HG03135 (cell line): ENCODE measurements at regions not wholly inside any gene's neighbourhood (a gene's known extent, or its start where the extent isn't known, plus 50 kb on each side); places are given as distances from the start of the nearest gene placed in this dataset.
"Not testable (repeated sequence)": the region's sequence is repeated elsewhere in the genome, so short reads cannot be mapped to it uniquely, and the experiment has no call there.

ENCODE experiments used
- ATAC-seq: cut with Tn5 transposase; IDR thresholded peaks from one replicate; pipeline ENCODE4 v1.9.1; 2021; ENCODE audit warnings: mild to moderate bottlenecking, moderate library complexity; ENCODE audit not compliant: unreplicated experiment

DNA sequence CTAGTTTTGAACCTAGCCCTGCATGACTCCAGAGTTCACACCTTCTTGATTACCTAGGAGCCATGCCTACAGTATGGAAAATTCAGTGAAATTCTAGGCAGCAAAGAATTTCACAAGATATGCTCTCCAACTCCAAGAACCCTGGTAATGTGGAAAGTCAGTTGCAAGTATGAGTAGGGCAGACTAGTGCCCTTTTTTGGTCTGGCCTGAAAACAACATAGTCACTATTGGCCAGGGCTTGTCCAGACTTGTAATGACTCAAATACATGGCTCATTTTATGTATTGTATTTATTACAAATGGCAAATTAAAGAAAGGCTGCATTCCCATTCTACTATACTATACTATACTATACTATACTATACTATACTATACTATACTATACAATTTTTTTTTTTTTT, 160.4 kb downstream of the ESM1 start:
- no peak for ATAC-seq

DNA sequence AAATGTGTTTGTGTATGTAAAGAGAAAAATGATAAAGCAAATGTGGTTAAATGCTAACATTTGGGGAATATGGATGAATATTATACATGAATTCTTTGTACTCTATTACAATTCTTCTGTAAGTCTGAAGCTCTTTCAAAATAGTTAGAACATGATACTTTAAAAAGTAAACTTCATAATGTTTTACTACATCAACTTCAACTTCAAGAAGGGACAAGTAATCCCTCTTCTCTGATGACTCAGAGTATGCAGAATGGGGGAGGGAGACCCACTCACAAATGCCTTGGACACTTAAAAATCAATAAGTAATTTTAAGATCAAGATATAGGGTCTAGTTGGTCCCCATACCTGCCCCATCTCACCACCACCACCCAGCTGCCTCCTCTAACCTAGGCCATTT, 162.4 kb downstream of the ESM1 start:
- ATAC-seq, result no peak

DNA sequence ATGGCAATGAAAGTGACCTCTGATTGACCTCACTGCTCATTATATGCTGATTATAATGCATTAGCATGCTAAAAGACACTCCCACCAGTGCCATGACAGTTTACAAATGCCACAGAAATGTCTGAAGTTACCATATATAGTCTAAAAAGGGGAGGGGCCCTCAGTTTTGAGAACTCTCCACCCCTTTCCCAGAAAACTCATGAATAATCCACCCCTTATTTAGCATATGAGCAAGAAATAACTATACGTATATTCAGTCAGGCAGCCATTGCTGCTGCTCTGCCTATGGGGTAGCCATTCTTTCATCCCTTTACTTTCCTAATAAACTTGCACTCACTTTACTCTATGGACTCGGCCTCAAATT, 163.1 kb downstream of the ESM1 start:
- no peak for ATAC-seq

DNA sequence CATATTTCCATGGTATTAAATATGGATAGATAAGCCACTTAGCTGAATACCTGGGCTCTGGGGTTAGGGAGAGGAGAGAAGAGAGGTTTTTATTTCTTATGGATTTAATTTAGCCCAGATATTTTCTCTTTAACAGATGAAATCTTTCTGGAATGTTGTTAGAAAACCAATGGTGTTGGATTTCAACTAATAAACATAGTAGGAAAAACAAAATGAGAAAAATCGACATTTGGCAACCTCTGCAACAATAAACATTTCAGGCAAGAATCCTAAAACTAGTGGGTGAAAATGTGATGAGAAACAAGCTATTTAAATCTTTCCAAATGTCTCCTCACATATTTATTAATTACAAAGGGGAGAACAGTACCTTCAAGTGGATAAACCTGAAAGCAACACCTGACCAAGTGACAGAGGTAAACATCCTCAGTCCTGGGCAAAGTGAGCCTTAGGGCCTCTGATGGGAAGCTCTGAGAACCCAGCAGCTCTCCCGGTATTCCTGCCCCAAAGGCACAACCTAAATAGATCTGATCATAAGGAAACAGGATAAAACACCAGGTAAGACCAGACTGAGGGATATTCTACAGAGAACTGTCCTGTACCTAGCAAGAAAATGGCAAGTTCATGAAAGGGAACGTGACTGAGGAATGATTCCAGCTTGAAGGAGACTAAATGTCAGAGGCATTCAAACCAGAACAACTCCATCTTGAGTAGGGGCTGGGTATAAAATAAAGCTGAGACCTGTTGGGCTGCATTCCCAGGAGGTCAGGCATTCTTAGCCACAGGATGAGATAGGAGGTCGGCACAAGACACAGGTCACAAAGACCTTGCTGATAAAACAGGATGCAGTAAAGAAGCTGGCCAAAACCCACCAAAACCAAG, 163.7 kb downstream of the ESM1 start:
- ATAC-seq, result no peak

DNA sequence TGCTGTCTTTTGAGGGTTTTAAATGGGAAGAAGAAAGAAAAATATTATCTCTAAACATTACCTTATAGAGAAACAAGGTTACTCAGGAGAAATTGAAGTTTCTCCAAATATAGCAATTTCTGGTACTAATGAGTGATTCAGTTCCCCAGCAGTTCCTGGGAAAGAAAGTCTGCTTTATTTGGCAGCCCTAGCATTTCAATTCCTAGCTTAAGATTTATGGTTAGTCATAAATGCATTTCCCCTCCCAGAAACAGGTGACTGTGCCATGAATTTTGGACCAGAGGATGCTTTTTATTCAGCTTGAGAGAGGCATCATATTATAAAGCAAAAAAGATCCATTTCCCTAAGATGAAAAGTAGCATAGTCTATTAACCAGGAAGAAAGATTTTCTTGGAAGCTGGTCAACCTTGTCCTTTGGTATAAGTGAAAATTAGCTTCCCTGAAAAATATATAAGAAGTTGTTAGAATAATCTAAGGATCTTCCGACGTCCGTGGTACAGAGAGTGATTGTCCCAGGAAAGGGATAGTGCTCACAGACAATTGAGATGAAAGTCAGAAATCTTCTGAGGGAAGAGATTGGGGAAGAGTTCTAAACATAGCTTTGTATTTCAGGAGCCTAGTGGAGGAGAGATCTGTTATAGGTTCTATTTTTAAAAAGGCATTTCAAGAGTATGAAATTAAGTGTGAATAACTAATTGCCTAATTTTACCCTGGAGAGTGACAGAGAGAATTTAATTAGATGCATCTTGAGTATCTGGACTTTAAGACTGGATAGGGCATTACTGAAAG, 164.9 kb downstream of the ESM1 start:
- ATAC-seq, result no peak

DNA sequence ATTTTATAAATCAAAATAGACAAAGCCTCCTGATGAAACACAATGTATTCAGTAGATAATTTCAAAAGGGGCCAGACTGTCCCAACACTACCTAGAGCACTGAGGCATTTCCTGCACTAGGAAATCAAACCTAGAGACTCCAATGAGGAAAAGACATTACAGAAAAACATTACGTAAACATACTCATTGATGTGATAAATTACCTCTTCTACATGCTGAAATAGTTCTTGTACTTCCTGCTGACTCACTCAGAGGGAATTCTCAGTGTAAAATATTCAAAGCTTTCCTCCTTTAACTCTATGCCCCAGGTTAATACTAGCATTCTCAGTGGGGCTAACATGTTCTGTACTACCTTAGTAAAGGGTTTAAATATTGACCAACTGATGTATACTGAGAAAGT, 178.0 kb downstream of the ESM1 start:
- no peak for ATAC-seq

DNA sequence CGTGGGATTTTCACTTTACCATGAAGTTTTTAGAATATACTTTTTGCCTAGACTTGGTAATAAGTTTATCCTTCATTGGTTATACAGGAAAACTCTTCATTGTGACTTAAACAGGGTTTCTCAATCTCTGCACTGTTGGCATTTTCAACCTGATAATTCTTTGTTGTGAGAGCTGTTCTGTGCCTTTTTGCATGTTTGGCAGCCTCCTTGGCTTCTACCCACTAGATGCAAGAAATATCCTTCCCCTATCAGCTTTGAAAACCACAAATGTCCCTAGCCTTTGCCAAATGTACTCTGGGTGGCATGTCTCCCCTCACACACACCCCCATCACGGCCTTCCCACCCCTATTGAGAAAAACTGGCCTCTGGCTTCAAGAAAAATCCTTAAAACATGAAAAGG, 180.9 kb downstream of the ESM1 start:
- no peak for ATAC-seq

DNA sequence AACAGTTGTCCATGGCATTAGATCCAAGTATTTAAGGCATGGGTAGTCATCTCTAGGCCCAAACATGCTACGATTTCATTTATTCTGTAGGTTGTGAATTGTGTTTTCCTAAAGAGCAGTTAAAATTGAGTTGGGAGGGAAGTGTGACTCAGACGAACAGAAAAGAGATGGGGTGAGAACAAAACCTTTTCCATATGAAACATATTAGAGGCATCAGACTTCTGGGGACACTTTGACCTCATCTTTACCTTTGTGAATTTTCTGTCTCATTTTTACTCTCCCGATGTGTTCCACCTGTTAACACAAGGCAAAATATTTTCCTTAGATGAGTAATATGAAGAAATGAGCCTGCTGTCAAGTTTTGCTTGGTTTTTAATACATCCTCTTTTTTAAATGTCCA, 181.3 kb downstream of the ESM1 start:
- ATAC-seq, result no peak

DNA sequence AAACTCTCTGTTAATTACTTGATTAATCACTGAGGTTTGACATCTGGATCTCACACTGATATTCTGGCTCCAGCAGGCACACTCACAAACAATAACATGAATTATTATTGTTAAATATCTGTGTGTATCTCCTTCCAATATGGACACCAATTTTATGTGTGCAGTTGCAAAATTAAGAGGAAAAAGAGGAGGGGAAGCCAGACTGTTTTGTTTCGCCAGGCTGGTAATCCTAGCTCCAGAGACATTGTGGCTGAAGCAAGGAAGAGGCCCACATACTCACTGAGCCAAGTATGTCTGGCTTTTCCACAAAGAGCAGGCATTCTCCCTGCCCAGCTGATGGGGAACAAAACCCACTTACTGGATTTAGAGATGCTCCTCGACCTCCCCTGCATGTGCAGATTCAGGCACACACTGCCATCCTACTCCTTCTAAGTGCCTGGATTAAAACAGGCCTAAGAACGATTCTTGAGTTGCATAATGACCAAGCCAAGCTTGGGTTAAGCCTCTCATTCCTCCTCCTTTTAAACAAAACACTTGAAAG, 181.9 kb downstream of the ESM1 start:
- no peak for ATAC-seq

DNA sequence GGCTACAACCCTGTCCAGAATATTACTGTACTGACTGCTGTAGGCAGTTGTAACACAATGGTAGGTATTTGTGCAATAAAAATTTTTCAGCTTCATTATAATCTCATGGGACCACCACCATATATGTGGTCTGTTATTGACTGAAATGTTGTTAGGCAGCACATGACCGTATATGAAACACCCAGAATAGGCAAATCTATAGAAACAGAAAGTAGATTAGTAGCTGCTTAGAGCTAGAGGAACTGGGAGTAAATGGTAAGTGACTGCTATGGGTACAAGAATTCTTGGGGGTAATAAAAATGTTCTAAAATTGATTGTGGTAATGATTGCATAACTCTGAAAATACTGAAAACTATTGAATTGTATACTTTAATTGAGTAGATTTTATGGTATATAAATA, 185.7 kb downstream of the ESM1 start:
- ATAC-seq, result peak; percentile 88

DNA sequence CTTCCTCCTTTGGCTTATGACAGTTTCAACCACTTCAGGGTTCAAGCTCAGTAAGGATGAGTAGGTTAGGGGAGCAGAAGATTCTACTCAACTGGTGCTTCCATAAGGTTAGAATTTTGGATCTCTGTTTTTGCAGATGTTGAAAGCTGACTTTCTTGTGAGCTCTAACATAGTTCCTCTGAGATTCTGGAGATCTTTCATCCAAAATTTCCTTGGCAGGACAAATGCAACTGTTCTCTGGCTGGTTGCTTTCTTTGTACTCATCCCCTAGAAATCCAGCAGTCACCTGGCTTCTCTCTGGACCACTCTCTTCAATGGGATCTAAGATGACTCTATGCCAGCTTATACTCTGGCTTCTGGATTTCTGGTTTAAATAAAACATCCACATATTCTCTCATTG, 189.6 kb downstream of the ESM1 start:
- ATAC-seq, result no peak

DNA sequence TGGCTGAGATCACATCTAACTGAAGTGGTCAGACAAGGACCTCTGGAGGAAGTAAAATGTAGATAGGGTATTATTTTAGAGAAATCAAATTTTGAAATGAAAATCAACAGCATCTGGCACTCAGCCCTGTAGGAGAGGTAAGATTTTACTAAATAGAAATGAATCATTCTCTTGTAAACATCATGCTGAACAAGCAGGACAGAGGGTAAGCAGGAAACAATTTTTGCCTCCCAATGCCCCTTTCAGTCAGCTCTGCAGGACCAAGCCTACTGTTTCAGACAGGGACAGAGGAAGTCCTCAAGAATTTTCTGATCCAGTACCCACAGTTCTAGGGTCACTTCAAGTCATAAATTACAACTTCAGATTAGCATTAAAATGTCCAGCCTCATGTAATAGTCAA, 190.1 kb downstream of the ESM1 start:
- no peak for ATAC-seq

DNA sequence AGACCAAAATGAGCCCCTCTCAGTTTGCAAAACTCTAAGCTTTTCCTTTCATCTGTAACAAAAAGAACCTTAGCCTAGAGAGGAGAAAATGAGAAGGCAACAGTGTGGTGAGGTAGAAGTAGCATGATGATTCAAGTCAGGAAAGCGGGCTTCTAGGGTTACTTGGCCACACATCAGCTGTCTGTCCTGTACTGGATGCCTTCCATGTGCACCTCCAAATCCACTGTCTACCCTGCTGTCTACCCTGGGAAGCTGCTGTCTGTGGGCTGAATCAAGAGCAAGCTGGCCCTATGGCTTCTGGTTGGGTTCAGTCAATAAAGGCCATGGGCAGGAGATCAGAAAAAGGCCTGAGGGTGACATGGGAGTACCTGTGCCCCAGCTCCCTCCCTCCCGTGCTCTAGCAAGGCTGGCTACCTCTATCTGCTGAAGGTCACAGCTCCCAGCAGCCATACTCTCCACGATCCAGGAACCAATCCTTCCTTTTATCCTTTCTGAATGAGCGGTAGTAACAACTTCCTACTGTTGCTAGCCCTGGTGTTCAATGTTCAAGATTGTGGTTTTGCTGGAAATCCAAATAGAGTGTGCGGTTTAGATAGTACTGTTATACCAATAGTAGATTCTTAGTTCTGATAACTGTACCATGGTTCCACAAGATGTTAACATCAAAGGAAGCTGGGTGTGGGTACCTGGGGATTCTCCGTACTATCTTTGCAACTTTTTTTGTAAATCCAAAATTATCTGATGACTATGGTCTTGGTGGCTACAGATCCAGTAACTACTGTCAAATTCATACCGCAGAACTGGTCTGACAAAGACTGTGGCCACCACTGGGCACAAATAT, 191.0 kb downstream of the ESM1 start:
- no peak for ATAC-seq

DNA sequence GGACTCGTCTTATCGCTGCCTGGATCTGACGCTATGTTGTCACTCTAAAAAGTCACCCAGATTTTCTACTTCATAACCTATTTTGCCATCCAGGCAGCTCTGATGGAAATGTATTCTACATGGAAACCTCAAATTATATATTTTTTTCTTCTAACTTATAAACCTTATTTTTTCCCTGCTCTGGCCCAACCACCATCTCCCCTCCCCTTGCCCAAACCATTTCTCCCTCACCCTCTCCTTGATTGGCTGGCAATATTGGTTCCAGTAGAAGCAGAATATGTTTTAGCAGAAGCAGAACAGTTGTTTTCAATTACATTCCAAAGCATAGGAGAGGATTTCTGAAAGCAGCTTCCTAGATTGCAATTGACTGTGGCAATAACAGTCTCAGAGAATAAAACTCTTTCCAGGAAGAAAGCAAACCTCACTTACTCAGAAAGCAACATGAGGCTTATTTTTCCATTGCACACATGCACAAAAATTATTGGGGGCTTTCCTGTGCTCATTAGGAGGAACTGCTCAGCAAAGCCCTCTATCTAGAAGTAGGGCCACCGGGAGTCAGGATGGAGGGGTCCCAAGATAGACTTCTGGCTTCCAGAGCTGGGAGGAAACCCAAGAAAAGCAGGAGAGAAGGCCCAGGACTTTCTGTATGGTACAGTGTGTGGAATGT, 191.8 kb downstream of the ESM1 start:
- ATAC-seq, result no peak

DNA sequence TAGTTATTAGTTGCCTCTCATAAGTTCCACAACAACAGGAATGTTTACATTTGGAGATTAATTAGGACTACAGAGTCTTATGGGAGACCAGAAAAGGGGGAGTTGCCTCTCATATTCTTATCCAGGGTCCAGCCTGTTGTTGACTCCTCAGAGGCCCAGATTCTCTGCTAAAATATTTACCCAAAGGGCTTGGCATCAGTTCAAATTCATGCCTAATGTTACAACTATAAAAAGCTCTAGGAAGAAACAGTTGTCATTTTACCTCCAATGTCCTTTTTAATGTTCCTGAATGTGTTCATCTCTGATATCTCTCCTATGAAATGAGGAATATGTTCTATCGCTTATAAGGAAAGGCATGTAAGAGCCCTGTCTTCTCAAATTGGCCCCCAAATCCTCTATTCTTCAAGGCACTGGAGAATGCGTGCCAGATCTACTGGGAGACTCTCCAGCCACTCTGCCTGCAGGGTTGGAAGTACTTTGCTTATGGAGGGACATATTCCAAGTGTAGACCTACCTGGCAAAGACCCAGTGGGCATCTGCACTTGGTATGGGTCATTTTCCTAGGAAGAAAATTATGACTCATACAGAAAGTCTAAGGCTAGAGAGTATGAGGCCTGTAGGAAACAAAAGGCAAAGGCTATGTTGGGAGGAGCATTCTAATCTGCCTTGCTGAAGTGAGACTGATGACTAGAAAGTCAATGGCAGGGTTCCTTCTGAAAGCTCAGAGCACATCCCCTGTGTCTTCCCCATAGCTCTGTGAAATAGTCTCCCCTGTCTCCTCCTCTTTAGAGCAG, 192.6 kb downstream of the ESM1 start:
- no peak for ATAC-seq

DNA sequence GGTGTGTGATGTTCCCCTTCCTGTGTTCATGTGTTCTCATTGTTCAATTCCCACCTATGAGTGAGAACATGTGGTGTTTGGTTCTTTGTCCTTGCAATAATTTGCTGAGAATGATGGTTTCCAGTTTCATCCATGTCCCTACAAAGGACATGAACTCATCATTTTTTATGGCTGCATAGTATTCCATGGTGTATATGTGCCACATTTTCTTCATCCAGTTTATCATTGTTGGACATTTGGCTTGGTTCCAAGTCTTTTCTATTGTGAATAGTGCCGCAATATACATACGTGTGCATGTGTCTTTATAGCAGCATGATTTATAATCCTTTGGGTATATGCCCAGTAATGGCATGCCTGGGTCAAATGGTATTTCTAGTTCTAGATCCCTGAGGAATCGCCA, 197.5 kb downstream of the ESM1 start:
- ATAC-seq, result not testable (repeated sequence)

DNA sequence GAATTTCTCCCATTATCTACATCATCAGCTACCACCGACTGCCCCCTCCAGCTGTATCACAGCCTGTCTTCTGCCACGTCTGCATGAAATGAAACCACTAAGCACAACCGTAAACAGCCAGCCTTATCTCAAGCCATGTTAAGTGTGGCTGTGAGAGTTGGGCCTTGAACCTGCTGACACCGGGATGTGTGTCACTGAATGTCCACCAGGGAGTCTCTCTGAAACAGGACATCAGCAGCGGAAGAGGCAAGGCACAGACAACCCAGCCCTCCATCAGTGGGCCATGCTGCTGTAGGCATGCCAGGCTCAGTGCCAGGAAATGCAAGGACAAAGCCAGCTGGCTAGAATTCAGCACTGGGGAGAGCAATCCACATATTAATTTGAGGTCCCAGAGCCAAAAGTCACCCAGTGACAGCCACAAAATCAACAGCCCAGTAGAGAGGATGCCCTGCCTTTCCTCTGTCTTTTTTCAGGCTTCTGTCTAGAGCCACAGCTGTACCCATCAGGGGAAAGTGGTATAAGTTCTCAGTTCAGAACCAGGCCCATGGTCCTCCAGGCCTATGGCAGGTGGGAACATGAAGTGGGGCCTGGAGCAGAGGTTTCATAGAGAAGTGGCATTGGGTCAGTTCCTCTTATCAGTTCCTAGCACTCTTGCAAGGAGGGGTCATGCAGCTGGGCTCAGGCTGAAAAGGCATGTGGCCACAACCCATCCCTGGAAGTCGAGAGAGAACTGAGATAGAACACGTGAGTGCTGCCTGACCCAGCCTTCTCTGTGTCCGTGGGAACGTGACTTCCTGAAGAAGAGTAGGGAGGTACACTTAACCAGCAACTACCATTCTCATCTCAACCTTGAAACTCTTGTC, 199.4 kb downstream of the ESM1 start:
- peak; percentile 85 for ATAC-seq

DNA sequence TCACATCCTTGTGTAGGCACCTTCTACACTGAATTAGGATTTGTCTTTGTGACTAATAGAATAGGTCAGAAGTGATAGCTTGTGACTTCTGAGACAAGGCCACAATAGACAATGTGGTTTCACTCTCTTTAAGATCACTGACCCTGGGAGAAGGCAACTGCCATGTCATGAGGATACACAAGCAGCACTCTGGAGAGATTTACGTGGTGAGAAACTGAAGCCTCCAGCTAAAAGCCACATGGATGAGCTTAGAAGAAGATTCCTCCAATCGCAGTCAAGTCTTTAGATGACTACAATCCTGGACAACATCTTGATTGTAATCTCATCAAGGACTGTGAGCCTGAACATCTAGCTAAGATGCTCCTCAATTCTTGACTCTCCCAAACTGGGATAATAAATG, 206.6 kb downstream of the ESM1 start:
- no peak for ATAC-seq

DNA sequence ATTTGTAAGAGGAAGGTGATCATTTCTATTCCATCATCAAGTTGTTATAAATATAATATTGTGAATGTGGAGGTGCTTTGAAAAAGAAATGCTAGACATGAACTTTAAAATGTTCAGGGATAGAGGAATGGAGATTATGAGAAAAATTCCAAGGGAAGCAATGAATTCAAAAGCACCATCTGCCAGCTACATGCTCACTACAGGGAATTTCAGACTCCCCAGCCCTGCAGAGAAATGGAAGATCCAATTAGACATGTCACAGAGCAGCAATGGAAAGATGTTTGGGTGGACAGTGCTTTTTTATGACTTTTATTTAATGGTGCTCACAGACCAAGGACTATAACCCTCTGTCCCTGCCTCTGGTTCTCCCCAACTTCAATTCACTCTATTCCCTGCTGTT, 209.7 kb downstream of the ESM1 start:
- no peak for ATAC-seq
